Ascending aorta (tissue), 2 donors: ENCODE measurements at regions not wholly inside any gene's neighbourhood (a gene's known extent, or its start where the extent isn't known, plus 50 kb on each side); places are given as distances from the start of the nearest gene placed in this dataset.

Experiments used
- DNase-seq, 2 donors: peaks; one replicate each; pipeline ENCODE4 v3.0.0-alpha.2; 2019; ENCODE audit warnings: low spot score in 2 of 2
- H3K27ac ChIP-seq, 2 donors: fragments of 200-600 bp; sonication (generic); one replicate each; pipeline ENCODE4 v1.5.1; 2016 to 2017; ENCODE audit warnings: mild to moderate bottlenecking in 1 of 2
- H3K27me3 ChIP-seq: fragments of 200-600 bp; sonication (generic); one replicate; pipeline ENCODE4 v1.5.1; 2017
- H3K36me3 ChIP-seq, 2 donors: fragments of 200-600 bp; sonication (generic); one replicate each; pipeline ENCODE4 v1.5.1; 2016
- H3K4me1 ChIP-seq, 2 donors: fragments of 200-600 bp; sonication (generic); one replicate each; pipeline ENCODE4 v1.5.1; 2016 to 2017; ENCODE audit warnings: mild to moderate bottlenecking in 1 of 2
- H3K4me3 ChIP-seq, 2 donors: fragments of 200-600 bp; sonication (generic); one replicate each; pipeline ENCODE4 v1.5.1; 2016 to 2017; ENCODE audit warnings: mild to moderate bottlenecking in 1 of 2
- H3K9me3 ChIP-seq, 2 donors: fragments of 200-600 bp; sonication (generic); one replicate each; pipeline ENCODE4 v1.5.1; 2016
- CTCF ChIP-seq, 3 experiments: fragments of 200-600 bp in 2 of 3; fragments of 450-650 bp in 1 of 3; sonication (generic) in 2 of 3; IDR thresholded peaks; one replicate each; pipeline ENCODE4 v1.5.1; 2016 to 2019; ENCODE audit warnings: antibody characterized with exemption in 3 of 3, mild to moderate bottlenecking in 1 of 3, moderate library complexity in 1 of 3
- intact Hi-C: fragments of 100-400 bp; cut with DNase I; formaldehyde crosslinking; loops from one replicate; pipeline ENCODE4 v1.15.1; 2023

- no peak for DNase-seq
- Histone ChIP-seq H3K4me3 (no peak overlapping the region), H3K4me1 (no peaks in the 10 kb centered on the region), H3K27ac (no peak overlapping the region), H3K27me3 (no peaks in the 10 kb centered on the region), H3K9me3 (no peaks in the 10 kb centered on the region), H3K36me3 (no peaks in the 10 kb centered on the region)
- intact Hi-C loops: no loop called here
- no peak for TF ChIP-seq CTCF (IDR thresholded peaks at IDR 0.05)
These were observed 212.3 kb downstream of the ERCC6L2 start for GRCh38 chr9:96087669-96088299.

GRCh38 chr9:96086936-96087571 is 211.6 kb downstream of the ERCC6L2 start:
- Histone ChIP-seq H3K4me1 (no peaks in the 10 kb centered on the region), H3K27ac (no peak overlapping the region), H3K4me3 (no peak overlapping the region), H3K9me3 (no peaks in the 10 kb centered on the region), H3K36me3 (no peaks in the 10 kb centered on the region), H3K27me3 (no peaks in the 10 kb centered on the region)
- no peak for DNase-seq
- intact Hi-C loops: no loop called here
- TF ChIP-seq CTCF (IDR thresholded peaks at IDR 0.05): no peak

GRCh38 chr9:96085491-96086143 is 210.1 kb downstream of the ERCC6L2 start:
- intact Hi-C loops: no loop called here
- no peak overlapping the region for H3K27ac ChIP-seq
- TF ChIP-seq CTCF (IDR thresholded peaks at IDR 0.05): no peak

GRCh38 chr9:96084331-96084734 is 208.8 kb downstream of the ERCC6L2 start:
- intact Hi-C loops: no loop called here
- H3K4me1 ChIP-seq: no peaks in the 10 kb centered on the region
- no peak for TF ChIP-seq CTCF (IDR thresholded peaks at IDR 0.05)

More at GRCh38 chr9:96085491-96086143, 210.1 kb downstream of the ERCC6L2 start:
- no peaks in the 10 kb centered on the region for H3K36me3 ChIP-seq
- H3K27me3 ChIP-seq: no peaks in the 10 kb centered on the region
- H3K9me3 ChIP-seq: no peaks in the 10 kb centered on the region
- no peak for DNase-seq
- no peak overlapping the region for H3K4me3 ChIP-seq
- H3K4me1 ChIP-seq: no peaks in the 10 kb centered on the region

GRCh38 chr9:96082516-96083232 is 207.2 kb downstream of the ERCC6L2 start:
- Histone ChIP-seq H3K4me3 (no peak overlapping the region), H3K27ac (no peak overlapping the region), H3K36me3 (no peaks in the 10 kb centered on the region), H3K27me3 (no peaks in the 10 kb centered on the region), H3K4me1 (no peaks in the 10 kb centered on the region), H3K9me3 (no peaks in the 10 kb centered on the region)
- DNase-seq: no peak
- no peak for TF ChIP-seq CTCF (IDR thresholded peaks at IDR 0.05)
- intact Hi-C loops: no loop called here

More at GRCh38 chr9:96084331-96084734, 208.8 kb downstream of the ERCC6L2 start:
- Histone ChIP-seq H3K27ac (no peak overlapping the region), H3K36me3 (no peaks in the 10 kb centered on the region), H3K27me3 (no peaks in the 10 kb centered on the region), H3K4me3 (no peak overlapping the region), H3K9me3 (no peaks in the 10 kb centered on the region)
- DNase-seq: no peak
